HCT116 (cell line): ENCODE measurements at regions not wholly inside any gene's neighbourhood (a gene's known extent, or its start where the extent isn't known, plus 50 kb on each side); places are given as distances from the start of the nearest gene placed in this dataset.

Experiments used
- ATAC-seq: fragments of 200-7000 bp; cut with Tn5 transposase; 2 replicates; pipeline ENCODE4 v1.9.1; 2020; ENCODE audit warnings: mild to moderate bottlenecking, moderate library complexity
- BruUV-seq: library from RNA; stranded (reverse); fragments of 400-500 nt; replicated peaks from 2 replicates; lab custom pipeline; 2021; lab: Mats Ljungman, UMichigan
- CTCF ChIA-PET: fragments of 300-600 bp; sonication (Branson Sonifier 250); formaldehyde crosslinking; loops from one replicate; lab custom pipeline; 2021; ENCODE audit warnings: antibody characterized with exemption; lab: Charles Lee
- POLR2A ChIA-PET: fragments of 300-600, 350-600 bp; sonication (Branson Sonifier 250); formaldehyde crosslinking; loops from one replicate; lab custom pipeline; 2021; ENCODE audit warnings: antibody characterized with exemption; lab: Charles Lee
- RAD21 ChIA-PET, 2 experiments: fragments of 300-600 bp; sonication (Branson Sonifier 250); formaldehyde crosslinking; loops; one replicate each; lab custom pipeline; 2023; ENCODE audit warnings: low total read pairs in 2 of 2; ENCODE audit not compliant: uncharacterized antibody in 2 of 2, unreplicated experiment in 2 of 2, low non-redundant PET in 1 of 2; lab: Charles Lee
- DNase-seq: peaks from one replicate; pipeline ENCODE4 v3.0.0-alpha.2; 2010; ENCODE audit warnings: low read depth, low spot score
- H2AFZ ChIP-seq: fragments of 200-600 bp; shearing (Covaris generic), sonication (generic); 2 replicates; pipeline ENCODE4 v1.6.1; 2017; ENCODE audit warnings: low read depth, mixed run types, mixed read lengths, antibody characterized with exemption, low read length; ENCODE audit not compliant: poor library complexity, severe bottlenecking
- H3K27ac ChIP-seq: 2 replicates; pipeline ENCODE4 v1.5.1; 2012; ENCODE audit warnings: low read depth, low read length
- H3K27me3 ChIP-seq: fragments of 200-600 bp; sonication (generic); 2 replicates; pipeline ENCODE4 v1.6.1; 2016; ENCODE audit warnings: mixed run types, low read length, mixed read lengths; ENCODE audit not compliant: insufficient read depth
- H3K36me3 ChIP-seq, 2 experiments: fragments of 200-500 bp in 1 of 2; fragments of 200-600 bp in 1 of 2; sonication (Bioruptor generic) in 1 of 2; sonication (generic) in 1 of 2; 2 replicates each; pipeline versions ENCODE4 v1.5.1 to v1.6.1; 2014 to 2016; ENCODE audit warnings: low read length in 2 of 2, inconsistent platforms in 1 of 2, mixed read lengths in 1 of 2, mixed run types in 1 of 2; ENCODE audit not compliant: insufficient read depth in 2 of 2, control insufficient read depth in 1 of 2
- H3K4me1 ChIP-seq, 2 experiments: fragments of 200-600 bp in 1 of 2; sonication (generic) in 1 of 2; 2 replicates each; pipeline versions ENCODE4 v1.5.1 to v1.6.1; 2012 to 2017; ENCODE audit warnings: low read length in 2 of 2, inconsistent platforms in 1 of 2, mild to moderate bottlenecking in 1 of 2, mixed read lengths in 1 of 2, mixed run types in 1 of 2, moderate library complexity in 1 of 2; ENCODE audit not compliant: insufficient read depth in 2 of 2, control insufficient read depth in 1 of 2
- H3K4me2 ChIP-seq: fragments of 200-600 bp; sonication (generic); 2 replicates; pipeline ENCODE4 v1.6.1; 2017; ENCODE audit warnings: mixed run types, low read length, mixed read lengths
- H3K4me3 ChIP-seq, 2 experiments: fragments of 200-600 bp in 1 of 2; sonication (generic) in 1 of 2; replicated peaks in 1 of 2; 2 replicates each; pipeline ENCODE4 v1.5.1; 2011 to 2016; ENCODE audit warnings: low read length in 2 of 2, control low read depth in 1 of 2, low read depth in 1 of 2, mild to moderate bottlenecking in 1 of 2, mixed read lengths in 1 of 2, mixed run types in 1 of 2
- H3K79me2 ChIP-seq: fragments of 200-600 bp; sonication (generic); 2 replicates; pipeline ENCODE4 v1.6.1; 2017; ENCODE audit warnings: mild to moderate bottlenecking, mixed run types, low read length, moderate library complexity, mixed read lengths; ENCODE audit not compliant: insufficient read depth
- H3K9ac ChIP-seq: fragments of 200-600 bp; sonication (generic); 2 replicates; pipeline ENCODE4 v1.6.1; 2016; ENCODE audit warnings: low read length, mixed read lengths
- H3K9me2 ChIP-seq: fragments of 200-600 bp; sonication (generic), shearing (Covaris generic); 2 replicates; pipeline ENCODE4 v1.6.1; 2017; ENCODE audit warnings: mixed run types, mild to moderate bottlenecking, moderate library complexity; ENCODE audit not compliant: insufficient read depth
- H3K9me3 ChIP-seq, 2 experiments: fragments of 200-500 bp in 1 of 2; fragments of 200-600 bp in 1 of 2; sonication (Bioruptor generic) in 1 of 2; sonication (generic) in 1 of 2; 2 replicates each; pipeline ENCODE4 v1.6.1; 2014 to 2017; ENCODE audit warnings: low read length in 2 of 2, mixed read lengths in 2 of 2, inconsistent platforms in 1 of 2, low read depth in 1 of 2, mild to moderate bottlenecking in 1 of 2, mixed run types in 1 of 2, moderate library complexity in 1 of 2; ENCODE audit not compliant: control insufficient read depth in 1 of 2, insufficient read depth in 1 of 2
- H4K20me1 ChIP-seq: fragments of 200-600 bp; sonication (generic), shearing (Covaris generic); 2 replicates; pipeline ENCODE4 v1.6.1; 2017; ENCODE audit warnings: mixed run types, mild to moderate bottlenecking, moderate library complexity; ENCODE audit not compliant: insufficient read depth
- CBX3 ChIP-seq: IDR thresholded peaks from 2 replicates; pipeline ENCODE4 v1.6.1; 2012; ENCODE audit warnings: low read depth
- CTCF ChIP-seq, 3 experiments: fragments of 200-600 bp in 1 of 3; sonication (generic) in 1 of 3; IDR thresholded peaks in 2 of 3; conservative IDR thresholded peaks in 1 of 3; 2 replicates each; pipeline ENCODE4 v1.5.1; 2012 to 2017; ENCODE audit warnings: low read depth in 2 of 3, low read length in 2 of 3, antibody characterized with exemption in 1 of 3, borderline replicate concordance in 1 of 3, control low read depth in 1 of 3, mild to moderate bottlenecking in 1 of 3, mixed read lengths in 1 of 3, mixed run types in 1 of 3, moderate library complexity in 1 of 3; ENCODE audit not compliant: insufficient read depth in 1 of 3
- POLR2A ChIP-seq: IDR thresholded peaks from 2 replicates; pipeline ENCODE4 v1.7.0; 2011; ENCODE audit warnings: borderline replicate concordance; ENCODE audit not compliant: insufficient read depth, insufficient read length; ENCODE audit errors: extremely low read depth
- POLR2AphosphoS5 ChIP-seq: IDR thresholded peaks from 2 replicates; pipeline ENCODE4 v1.6.1; 2011; ENCODE audit warnings: mild to moderate bottlenecking, low read depth, low read length, moderate library complexity
- SP1 ChIP-seq: IDR thresholded peaks from 2 replicates; pipeline ENCODE4 v1.6.1; 2012; ENCODE audit warnings: low read depth
- YY1 ChIP-seq: IDR thresholded peaks from 2 replicates; pipeline ENCODE4 v1.6.1; 2011; ENCODE audit warnings: low read length, low read depth, moderate library complexity, mild to moderate bottlenecking; ENCODE audit not compliant: insufficient replicate concordance; ENCODE audit errors: extremely low read depth
- intact Hi-C: fragments of 100-400 bp; cut with micrococcal nuclease; formaldehyde crosslinking; loops from 2 replicates; pipeline ENCODE4 v1.10.0; 2022
- TF ChIP-seq, protein P1 (sequence below): IDR thresholded peaks from 2 replicates; pipeline ENCODE4 v1.6.1; 2012; ENCODE audit warnings: low read depth

GRCh38 chrX:82230013-82230412, 1028.1 kb downstream of the SH3BGRL start (continued):
- TF ChIP-seq, protein P1, sequence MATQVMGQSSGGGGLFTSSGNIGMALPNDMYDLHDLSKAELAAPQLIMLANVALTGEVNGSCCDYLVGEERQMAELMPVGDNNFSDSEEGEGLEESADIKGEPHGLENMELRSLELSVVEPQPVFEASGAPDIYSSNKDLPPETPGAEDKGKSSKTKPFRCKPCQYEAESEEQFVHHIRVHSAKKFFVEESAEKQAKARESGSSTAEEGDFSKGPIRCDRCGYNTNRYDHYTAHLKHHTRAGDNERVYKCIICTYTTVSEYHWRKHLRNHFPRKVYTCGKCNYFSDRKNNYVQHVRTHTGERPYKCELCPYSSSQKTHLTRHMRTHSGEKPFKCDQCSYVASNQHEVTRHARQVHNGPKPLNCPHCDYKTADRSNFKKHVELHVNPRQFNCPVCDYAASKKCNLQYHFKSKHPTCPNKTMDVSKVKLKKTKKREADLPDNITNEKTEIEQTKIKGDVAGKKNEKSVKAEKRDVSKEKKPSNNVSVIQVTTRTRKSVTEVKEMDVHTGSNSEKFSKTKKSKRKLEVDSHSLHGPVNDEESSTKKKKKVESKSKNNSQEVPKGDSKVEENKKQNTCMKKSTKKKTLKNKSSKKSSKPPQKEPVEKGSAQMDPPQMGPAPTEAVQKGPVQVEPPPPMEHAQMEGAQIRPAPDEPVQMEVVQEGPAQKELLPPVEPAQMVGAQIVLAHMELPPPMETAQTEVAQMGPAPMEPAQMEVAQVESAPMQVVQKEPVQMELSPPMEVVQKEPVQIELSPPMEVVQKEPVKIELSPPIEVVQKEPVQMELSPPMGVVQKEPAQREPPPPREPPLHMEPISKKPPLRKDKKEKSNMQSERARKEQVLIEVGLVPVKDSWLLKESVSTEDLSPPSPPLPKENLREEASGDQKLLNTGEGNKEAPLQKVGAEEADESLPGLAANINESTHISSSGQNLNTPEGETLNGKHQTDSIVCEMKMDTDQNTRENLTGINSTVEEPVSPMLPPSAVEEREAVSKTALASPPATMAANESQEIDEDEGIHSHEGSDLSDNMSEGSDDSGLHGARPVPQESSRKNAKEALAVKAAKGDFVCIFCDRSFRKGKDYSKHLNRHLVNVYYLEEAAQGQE = no peak
- TF ChIP-seq CTCF (IDR thresholded peaks at IDR 0.05 in 2 of 3, conservative IDR thresholded peaks at IDR 0.05 in 1 of 3; ENCODE audit: borderline replicate concordance in 1 of 3, insufficient read depth in 1 of 3, low read depth in 2 of 3, low read length in 2 of 3) (0 out of 6 replicates have a peak, but pooled peaks of 1 of the 3 experiments have one; percentile 8), CBX3 (no peak)

DNA sequence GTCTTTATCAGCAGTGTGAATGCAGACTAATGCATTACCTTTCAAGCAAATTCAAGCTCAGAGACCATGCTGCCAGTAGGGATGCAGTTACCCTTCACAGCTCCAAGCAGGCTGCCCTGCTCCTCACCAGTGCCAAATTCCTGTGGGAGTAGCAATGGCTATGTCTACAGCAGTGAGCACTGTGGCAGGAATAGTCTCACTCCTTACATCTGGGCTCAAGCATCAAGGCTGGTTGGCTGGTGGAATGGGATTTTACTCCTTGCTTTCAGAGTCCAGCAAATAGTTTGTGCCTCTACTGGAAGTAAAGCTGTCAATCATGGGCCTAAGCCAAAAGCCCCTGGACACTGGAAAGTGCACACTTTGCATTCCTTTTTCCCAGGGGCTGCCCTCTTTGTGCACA, 1030.8 kb downstream of the SH3BGRL start:
- H4K20me1 ChIP-seq = no peaks in the 10 kb centered on the region
- ATAC-seq (no peak), DNase-seq (no peak)
- no peaks in the 10 kb centered on the region for H3K79me2 ChIP-seq
- no peak overlapping the region for H3K27ac ChIP-seq
- H3K9ac ChIP-seq = no peak overlapping the region
- ChIA-PET POLR2A (no interaction called here), RAD21 (no interaction called here), CTCF (no interaction called here)
- H3K36me3 ChIP-seq = no peaks in the 10 kb centered on the region
- H3K27me3 ChIP-seq = no peaks in the 10 kb centered on the region
- intact Hi-C loops = loop anchor here (5.0 kb wide), 1 partner anchor 445 kb away; no protein-coding TSS in a partner anchor
- no peaks in the 10 kb centered on the region for H3K4me1 ChIP-seq
- H2AFZ ChIP-seq = no peak overlapping the region
- no peaks in the 10 kb centered on the region for H3K9me3 ChIP-seq
- TF ChIP-seq SP1 (no peak), POLR2AphosphoS5 (no peak), POLR2A (no peak), YY1 (no peak)
- no peaks in the 10 kb centered on the region for H3K9me2 ChIP-seq
- BruUV-seq = no TSS peak
- H3K4me3 ChIP-seq = no peak overlapping the region
- no peak overlapping the region for H3K4me2 ChIP-seq
